ENCODE measurements at regions not wholly inside any gene's neighbourhood (a gene's known extent, or its start where the extent isn't known, plus 50 kb on each side); places are given as distances from the start of the nearest gene placed in this dataset.

DNA sequence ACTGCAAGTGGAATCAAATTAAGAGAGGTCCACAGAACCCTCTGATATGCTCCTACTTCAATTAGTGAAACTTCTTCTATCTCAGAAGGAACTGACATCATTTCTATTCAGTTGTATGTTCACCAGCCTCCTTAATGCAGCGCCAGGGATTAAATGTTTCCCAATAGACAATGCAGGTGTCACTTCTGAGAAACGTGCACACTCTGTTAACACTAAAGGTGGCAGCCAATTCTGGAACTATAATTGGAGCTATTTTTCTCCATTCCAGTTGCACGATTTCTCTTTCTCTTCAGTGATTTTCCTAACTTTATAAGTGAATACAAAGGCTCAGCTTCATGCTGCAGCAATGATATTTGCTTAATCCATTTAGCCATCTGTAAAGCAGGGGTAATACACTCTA is 821.9 kb downstream of the TDRD15 start:
- TF ChIP-seq, protein P1, sequence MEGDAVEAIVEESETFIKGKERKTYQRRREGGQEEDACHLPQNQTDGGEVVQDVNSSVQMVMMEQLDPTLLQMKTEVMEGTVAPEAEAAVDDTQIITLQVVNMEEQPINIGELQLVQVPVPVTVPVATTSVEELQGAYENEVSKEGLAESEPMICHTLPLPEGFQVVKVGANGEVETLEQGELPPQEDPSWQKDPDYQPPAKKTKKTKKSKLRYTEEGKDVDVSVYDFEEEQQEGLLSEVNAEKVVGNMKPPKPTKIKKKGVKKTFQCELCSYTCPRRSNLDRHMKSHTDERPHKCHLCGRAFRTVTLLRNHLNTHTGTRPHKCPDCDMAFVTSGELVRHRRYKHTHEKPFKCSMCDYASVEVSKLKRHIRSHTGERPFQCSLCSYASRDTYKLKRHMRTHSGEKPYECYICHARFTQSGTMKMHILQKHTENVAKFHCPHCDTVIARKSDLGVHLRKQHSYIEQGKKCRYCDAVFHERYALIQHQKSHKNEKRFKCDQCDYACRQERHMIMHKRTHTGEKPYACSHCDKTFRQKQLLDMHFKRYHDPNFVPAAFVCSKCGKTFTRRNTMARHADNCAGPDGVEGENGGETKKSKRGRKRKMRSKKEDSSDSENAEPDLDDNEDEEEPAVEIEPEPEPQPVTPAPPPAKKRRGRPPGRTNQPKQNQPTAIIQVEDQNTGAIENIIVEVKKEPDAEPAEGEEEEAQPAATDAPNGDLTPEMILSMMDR (conservative IDR thresholded peaks at IDR 0.05 in 1 of 2, IDR thresholded peaks at IDR 0.05 in 1 of 2; ENCODE audit: low read depth in 1 of 2, low read length in 2 of 2), result no peak
- TF ChIP-seq EZH2 (IDR thresholded peaks at IDR 0.05; ENCODE audit: low read length, missing control alignments), result no peak
